Uterus (tissue), 3 donors: ENCODE measurements at regions not wholly inside any gene's neighbourhood (a gene's known extent, or its start where the extent isn't known, plus 50 kb on each side); places are given as distances from the start of the nearest gene placed in this dataset.

Source experiments
- DNase-seq, 2 donors: peaks; one replicate each; pipeline ENCODE4 v3.0.0-alpha.2; 2019 to 2020
- H3K27ac ChIP-seq, 2 donors: fragments of 200-600 bp; sonication (generic); 1 replicate in 1 of 2; 2 replicates in 1 of 2; pipeline ENCODE4 v1.5.1; 2016 to 2018
- H3K27me3 ChIP-seq, 2 donors: fragments of 200-600 bp; sonication (generic); one replicate each; pipeline ENCODE4 v1.5.1; 2018 to 2019; ENCODE audit warnings: control low read depth in 1 of 2
- H3K36me3 ChIP-seq, 2 donors: fragments of 200-600 bp; sonication (generic); one replicate each; pipeline ENCODE4 v1.5.1; 2019; ENCODE audit warnings: control low read depth in 1 of 2
- H3K4me1 ChIP-seq, 2 donors: fragments of 200-600 bp; sonication (generic); one replicate each; pipeline ENCODE4 v1.5.1; 2018 to 2019; ENCODE audit warnings: control low read depth in 1 of 2
- H3K4me3 ChIP-seq, 2 donors: fragments of 200-600 bp; sonication (generic); 1 replicate in 1 of 2; 2 replicates in 1 of 2; pipeline ENCODE4 v1.5.1; 2018 to 2019; ENCODE audit warnings: mild to moderate bottlenecking in 1 of 2
- H3K9me3 ChIP-seq, 2 donors: fragments of 200-600 bp; sonication (generic); one replicate each; pipeline ENCODE4 v1.5.1; 2019; ENCODE audit warnings: control low read depth in 1 of 2
- CTCF ChIP-seq, 4 experiments: fragments of 200-600 bp in 2 of 4; fragments of 450-650 bp in 2 of 4; sonication (generic) in 2 of 4; IDR thresholded peaks; one replicate each; pipeline ENCODE4 v1.5.1; 2016 to 2019; ENCODE audit warnings: antibody characterized with exemption in 4 of 4, mild to moderate bottlenecking in 2 of 4, moderate library complexity in 1 of 4
- POLR2A ChIP-seq, 2 donors: fragments of 450-650 bp; IDR thresholded peaks; one replicate each; pipeline ENCODE4 v1.6.1; 2016; ENCODE audit warnings: antibody characterized with exemption in 2 of 2, mild to moderate bottlenecking in 1 of 2, moderate library complexity in 1 of 2
- intact Hi-C: fragments of 100-400 bp; cut with DNase I; formaldehyde crosslinking; loops from one replicate; pipeline ENCODE4 v1.15.1; 2023; ENCODE audit warnings: low total_unique reads
- donor health status: DM: yes; HTN: yes; CAD: no.

GRCh38 chr3:158882445-158882844 lies 80.6 kb downstream of the MFSD1 start:
- Histone ChIP-seq H3K9me3 (no peaks in the 10 kb centered on the region), H3K4me1 (no peaks in the 10 kb centered on the region), H3K36me3 (no peaks in the 10 kb centered on the region), H3K27me3 (no peaks in the 10 kb centered on the region), H3K27ac (no peak overlapping the region), H3K4me3 (no peak overlapping the region)
- no peak for TF ChIP-seq CTCF (IDR thresholded peaks at IDR 0.05)
- no peak for DNase-seq
- intact Hi-C loops = no loop called here

GRCh38 chr3:158896729-158897128 lies 94.9 kb downstream of the MFSD1 start:
- no peak overlapping the region for H3K4me3 ChIP-seq
- no peaks in the 10 kb centered on the region for H3K36me3 ChIP-seq
- H3K27ac ChIP-seq = no peak overlapping the region
- no peaks in the 10 kb centered on the region for H3K4me1 ChIP-seq
- no peaks in the 10 kb centered on the region for H3K27me3 ChIP-seq
- TF ChIP-seq POLR2A (IDR thresholded peaks at IDR 0.05) = no peak
- no peak for TF ChIP-seq CTCF (IDR thresholded peaks at IDR 0.05)
- no peak for DNase-seq
- no peaks in the 10 kb centered on the region for H3K9me3 ChIP-seq
- intact Hi-C loops = no loop called here

GRCh38 chr3:158906749-158907148 lies 104.9 kb downstream of the MFSD1 start:
- Histone ChIP-seq H3K4me3 (no peak overlapping the region), H3K27me3 (no peaks in the 10 kb centered on the region), H3K4me1 (no peaks in the 10 kb centered on the region), H3K27ac (no peak overlapping the region), H3K36me3 (no peaks in the 10 kb centered on the region), H3K9me3 (no peaks in the 10 kb centered on the region)
- intact Hi-C loops = no loop called here
- no peak for DNase-seq
- TF ChIP-seq CTCF (IDR thresholded peaks at IDR 0.05) (no peak), POLR2A (IDR thresholded peaks at IDR 0.05) (no peak)

GRCh38 chr3:158908187-158908734 lies 106.4 kb downstream of the MFSD1 start:
- H3K27me3 ChIP-seq = no peaks in the 10 kb centered on the region
- intact Hi-C loops = no loop called here
- no peak overlapping the region for H3K4me3 ChIP-seq
- no peak for TF ChIP-seq POLR2A (IDR thresholded peaks at IDR 0.05)
- no peaks in the 10 kb centered on the region for H3K4me1 ChIP-seq
- DNase-seq = no peak
- no peaks in the 10 kb centered on the region for H3K36me3 ChIP-seq
- H3K27ac ChIP-seq = no peak overlapping the region
- H3K9me3 ChIP-seq = no peaks in the 10 kb centered on the region

- H3K4me3 ChIP-seq = no peak overlapping the region
- peak overlapping the region in 1 of 2 donors; percentile 33 for H3K27ac ChIP-seq
- TF ChIP-seq CTCF (IDR thresholded peaks at IDR 0.05) (no peak), POLR2A (IDR thresholded peaks at IDR 0.05) (no peak)
- H3K4me1 ChIP-seq = no peaks in the 10 kb centered on the region
- no peaks in the 10 kb centered on the region for H3K36me3 ChIP-seq
- H3K9me3 ChIP-seq = no peaks in the 10 kb centered on the region
- peak; percentile 15 to 18 for DNase-seq
- H3K27me3 ChIP-seq = no peaks in the 10 kb centered on the region
- intact Hi-C loops = no loop called here
Measured at GRCh38 chr3:158909870-158910269, 108.0 kb downstream of the MFSD1 start.

GRCh38 chr3:158911586-158911985 lies 109.7 kb downstream of the MFSD1 start:
- Histone ChIP-seq H3K36me3 (no peaks in the 10 kb centered on the region), H3K27me3 (no peaks in the 10 kb centered on the region), H3K4me1 (no peaks in the 10 kb centered on the region), H3K4me3 (no peak overlapping the region), H3K27ac (no peak overlapping the region), H3K9me3 (no peaks in the 10 kb centered on the region)
- DNase-seq = no peak
- TF ChIP-seq CTCF (IDR thresholded peaks at IDR 0.05) (no peak), POLR2A (IDR thresholded peaks at IDR 0.05) (no peak)
- intact Hi-C loops = no loop called here
